BLaER1 (cell line): ENCODE measurements at regions not wholly inside any gene's neighbourhood (a gene's known extent, or its start where the extent isn't known, plus 50 kb on each side); places are given as distances from the start of the nearest gene placed in this dataset.
A peak's percentile ranks its signal among the peaks of the same experiment; 100 is the strongest.

Experiments
- H3K27ac ChIP-seq: shearing (Covaris generic); formaldehyde crosslinking; 2 replicates; pipeline ENCODE4 v1.8.1; 2022
- H3K27me3 ChIP-seq: shearing (Covaris generic); formaldehyde crosslinking; 2 replicates; pipeline ENCODE4 v1.8.1; 2022
- H3K36me3 ChIP-seq: shearing (Covaris generic); formaldehyde crosslinking; 2 replicates; pipeline ENCODE4 v1.8.1; 2022
- H3K4me1 ChIP-seq: shearing (Covaris generic); formaldehyde crosslinking; 2 replicates; pipeline ENCODE4 v1.8.1; 2022
- H3K4me2 ChIP-seq: shearing (Covaris generic); formaldehyde crosslinking; 2 replicates; pipeline ENCODE4 v1.8.1; 2022
- H3K4me3 ChIP-seq: shearing (Covaris generic); formaldehyde crosslinking; 2 replicates; pipeline ENCODE4 v1.8.1; 2022
- H3K9ac ChIP-seq: shearing (Covaris generic); formaldehyde crosslinking; 2 replicates; pipeline ENCODE4 v1.8.1; 2022
- H3K9me3 ChIP-seq: shearing (Covaris generic); formaldehyde crosslinking; 2 replicates; pipeline ENCODE4 v1.8.1; 2022
- H4K20me1 ChIP-seq: shearing (Covaris generic); formaldehyde crosslinking; 2 replicates; pipeline ENCODE4 v1.8.1; 2022
- Cebpa-rat ChIP-seq: shearing (Covaris generic); IDR thresholded peaks from 2 replicates; pipeline ENCODE4 v1.8.1; 2022

- no peak for TF ChIP-seq Cebpa-rat
- H3K4me1 ChIP-seq: peaks cover 100% of the 10 kb centered on the region
- no peaks in the 10 kb centered on the region for H4K20me1 ChIP-seq
- peak overlapping the region; percentile 95 for H3K4me2 ChIP-seq
- H3K9me3 ChIP-seq: no peaks in the 10 kb centered on the region
- H3K4me3 ChIP-seq: no peak overlapping the region
- peak overlapping the region; percentile 90 for H3K27ac ChIP-seq
- H3K9ac ChIP-seq: peak overlapping the region; percentile 54
- H3K36me3 ChIP-seq: no peaks in the 10 kb centered on the region
- H3K27me3 ChIP-seq: no peaks in the 10 kb centered on the region
These were observed 127.7 kb upstream of the GSE1 start for GRCh38 chr16:85485379-85485778.

- H3K9me3 ChIP-seq: no peaks in the 10 kb centered on the region
- H3K4me3 ChIP-seq: no peak overlapping the region
- H3K4me2 ChIP-seq: peak overlapping the region; percentile 95
- H3K27me3 ChIP-seq: no peaks in the 10 kb centered on the region
- H3K4me1 ChIP-seq: peaks cover 100% of the 10 kb centered on the region
- H3K27ac ChIP-seq: peak overlapping the region; percentile 40
- H3K36me3 ChIP-seq: no peaks in the 10 kb centered on the region
- TF ChIP-seq Cebpa-rat: no peak
- no peaks in the 10 kb centered on the region for H4K20me1 ChIP-seq
- H3K9ac ChIP-seq: no peak overlapping the region
These were observed 126.7 kb upstream of the GSE1 start for GRCh38 chr16:85486256-85486915.

GRCh38 chr16:85488414-85488813, 124.7 kb upstream of the GSE1 start:
- H3K4me2 ChIP-seq: peak overlapping the region; percentile 95
- peak overlapping the region; percentile 50 for H3K27ac ChIP-seq
- no peaks in the 10 kb centered on the region for H3K9me3 ChIP-seq
- H4K20me1 ChIP-seq: no peaks in the 10 kb centered on the region
- TF ChIP-seq Cebpa-rat: no peak
- peaks cover 100% of the 10 kb centered on the region for H3K4me1 ChIP-seq
- no peaks in the 10 kb centered on the region for H3K36me3 ChIP-seq
- H3K27me3 ChIP-seq: no peaks in the 10 kb centered on the region
- H3K4me3 ChIP-seq: peak overlapping the region; percentile 15; the same call in 1 of the 2 replicates
- H3K9ac ChIP-seq: peak overlapping the region; percentile 49; the same call in 1 of the 2 replicates

GRCh38 chr16:85490407-85491057, 122.6 kb upstream of the GSE1 start:
- Histone ChIP-seq H3K4me2 (peak overlapping the region; percentile 95), H3K9me3 (no peaks in the 10 kb centered on the region), H3K9ac (no peak overlapping the region), H3K27ac (peak overlapping the region; percentile 75), H3K27me3 (no peaks in the 10 kb centered on the region), H3K4me1 (peaks cover 94% of the 10 kb centered on the region), H3K4me3 (no peak overlapping the region), H3K36me3 (no peaks in the 10 kb centered on the region), H4K20me1 (no peaks in the 10 kb centered on the region)
- TF ChIP-seq Cebpa-rat: no peak

- Histone ChIP-seq H3K4me3 (0 out of 2 replicates have a peak overlapping the region, but pooled peaks have one; percentile 9), H3K27me3 (no peaks in the 10 kb centered on the region), H3K9ac (peak overlapping the region; percentile 60), H3K36me3 (no peaks in the 10 kb centered on the region), H3K4me1 (peaks cover 93% of the 10 kb centered on the region), H3K27ac (peak overlapping the region; percentile 75), H3K9me3 (no peaks in the 10 kb centered on the region), H3K4me2 (peak overlapping the region; percentile 95), H4K20me1 (no peaks in the 10 kb centered on the region)
- no peak for TF ChIP-seq Cebpa-rat
These were observed 121.9 kb upstream of the GSE1 start for GRCh38 chr16:85491058-85491771.

GRCh38 chr16:85491798-85492294, 121.3 kb upstream of the GSE1 start:
- Histone ChIP-seq H3K4me1 (peaks cover 93% of the 10 kb centered on the region), H4K20me1 (no peaks in the 10 kb centered on the region), H3K9ac (peak overlapping the region; percentile 60), H3K4me3 (0 out of 2 replicates have a peak overlapping the region, but pooled peaks have one; percentile 9), H3K27ac (peak overlapping the region; percentile 75), H3K4me2 (peak overlapping the region; percentile 95), H3K36me3 (no peaks in the 10 kb centered on the region), H3K9me3 (no peaks in the 10 kb centered on the region), H3K27me3 (no peaks in the 10 kb centered on the region)
- no peak for TF ChIP-seq Cebpa-rat

GRCh38 chr16:85492295-85492864, 120.7 kb upstream of the GSE1 start:
- Histone ChIP-seq H3K4me2 (peak overlapping the region; percentile 95), H3K27ac (peak overlapping the region; percentile 75), H4K20me1 (no peaks in the 10 kb centered on the region), H3K9ac (peak overlapping the region; percentile 60), H3K36me3 (no peaks in the 10 kb centered on the region), H3K4me1 (peaks cover 93% of the 10 kb centered on the region), H3K4me3 (0 out of 2 replicates have a peak overlapping the region, but pooled peaks have one; percentile 9), H3K27me3 (no peaks in the 10 kb centered on the region), H3K9me3 (no peaks in the 10 kb centered on the region)
- TF ChIP-seq Cebpa-rat: no peak

- H3K9me3 ChIP-seq: no peaks in the 10 kb centered on the region
- H3K4me3 ChIP-seq: no peak overlapping the region
- no peak overlapping the region for H3K9ac ChIP-seq
- H3K27me3 ChIP-seq: no peaks in the 10 kb centered on the region
- H3K4me2 ChIP-seq: no peak overlapping the region
- H3K27ac ChIP-seq: peak overlapping the region; percentile 26; the same call in 1 of the 2 replicates
- 0 out of 2 replicates have a peak, but pooled peaks cover 11% of the 10 kb centered on the region for H4K20me1 ChIP-seq
- no peaks in the 10 kb centered on the region for H3K36me3 ChIP-seq
- TF ChIP-seq Cebpa-rat: no peak
- peaks cover 93% of the 10 kb centered on the region for H3K4me1 ChIP-seq
These were observed 118.8 kb upstream of the GSE1 start for GRCh38 chr16:85494315-85494714.

- Histone ChIP-seq H3K4me2 (no peak overlapping the region), H3K9ac (no peak overlapping the region), H3K9me3 (no peaks in the 10 kb centered on the region), H3K27me3 (no peaks in the 10 kb centered on the region), H3K4me3 (no peak overlapping the region), H3K36me3 (no peaks in the 10 kb centered on the region), H3K27ac (peak overlapping the region; percentile 11; the same call in 1 of the 2 replicates), H4K20me1 (0 out of 2 replicates have a peak, but pooled peaks cover 11% of the 10 kb centered on the region), H3K4me1 (peaks cover 93% of the 10 kb centered on the region)
- no peak for TF ChIP-seq Cebpa-rat
These were observed 117.9 kb upstream of the GSE1 start for GRCh38 chr16:85495259-85495658.
